HEK293T (cell line): ENCODE measurements at regions not wholly inside any gene's neighbourhood (a gene's known extent, or its start where the extent isn't known, plus 50 kb on each side); places are given as distances from the start of the nearest gene placed in this dataset.
"Not testable (repeated sequence)": the region's sequence is repeated elsewhere in the genome, so short reads cannot be mapped to it uniquely, and the experiment has no call there.

ENCODE experiments used
- CTCF ChIA-PET: fragments of 350-600 bp; formaldehyde crosslinking; extraction: SDS; loops from one replicate; lab custom pipeline; 2021; ENCODE audit warnings: antibody characterized with exemption, inconsistent platforms; lab: Yijun Ruan, JAX
- POLR2A ChIA-PET: fragments of 350-600 bp; formaldehyde crosslinking; extraction: SDS; loops from one replicate; lab custom pipeline; 2020; ENCODE audit warnings: antibody characterized with exemption, inconsistent platforms; lab: Yijun Ruan, JAX
- DNase-seq: peaks from one replicate; pipeline ENCODE4 v3.0.0; 2012; ENCODE audit warnings: mixed read lengths; ENCODE audit errors: extremely low spot score

DNA sequence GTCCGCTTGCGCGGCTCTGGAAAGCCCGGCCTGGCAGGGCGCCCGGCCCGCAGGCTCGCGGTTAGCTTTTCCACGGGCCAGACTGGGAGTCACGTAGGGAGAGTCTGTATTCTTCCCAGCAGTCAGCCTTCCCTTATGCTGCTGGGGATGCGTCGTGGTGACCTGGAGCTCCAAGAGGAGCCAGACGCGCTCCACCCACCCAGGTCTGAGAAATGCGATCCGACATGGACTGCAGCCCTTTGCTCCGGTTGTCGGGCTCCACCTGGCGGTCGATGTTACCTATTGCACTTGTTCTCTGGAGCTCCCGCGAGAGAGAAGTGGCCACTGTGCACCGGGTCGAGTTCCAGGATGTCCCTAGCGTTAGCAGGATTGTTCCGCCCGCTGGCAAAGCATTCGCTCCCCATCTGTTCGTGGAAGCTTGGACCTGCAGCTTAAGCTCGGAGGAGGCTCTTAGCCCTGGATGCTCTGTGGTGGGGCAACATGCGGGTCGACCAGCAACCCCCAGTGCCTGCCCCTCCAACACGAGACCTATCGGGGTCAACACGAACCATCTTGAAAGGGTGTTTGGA, 367.4 kb downstream of the SPATA31A6 start:
- DNase-seq, CTCF ChIA-PET, POLR2A ChIA-PET: not testable (repeated sequence)

DNA sequence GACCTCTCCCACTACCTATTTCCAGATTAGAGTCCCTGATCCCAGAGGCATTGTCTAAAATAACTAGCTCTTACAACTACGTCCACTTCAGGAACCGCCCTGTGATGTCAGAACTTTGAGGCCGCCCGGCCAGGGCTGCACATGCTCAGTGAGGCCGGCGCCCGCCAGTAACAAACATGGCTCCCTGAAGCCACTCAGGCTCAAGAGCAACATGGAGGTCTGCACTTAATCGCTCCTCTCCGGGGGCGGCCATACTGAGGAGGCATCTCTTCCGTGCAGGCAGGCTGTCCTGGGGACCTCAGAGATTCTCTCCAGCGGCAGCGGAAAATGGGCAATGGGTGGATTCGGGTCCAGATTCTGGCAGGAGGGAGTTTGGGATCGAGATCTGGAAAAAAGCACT, 385.1 kb downstream of the SPATA31A6 start:
- DNase-seq, CTCF ChIA-PET, POLR2A ChIA-PET: not testable (repeated sequence)

DNA sequence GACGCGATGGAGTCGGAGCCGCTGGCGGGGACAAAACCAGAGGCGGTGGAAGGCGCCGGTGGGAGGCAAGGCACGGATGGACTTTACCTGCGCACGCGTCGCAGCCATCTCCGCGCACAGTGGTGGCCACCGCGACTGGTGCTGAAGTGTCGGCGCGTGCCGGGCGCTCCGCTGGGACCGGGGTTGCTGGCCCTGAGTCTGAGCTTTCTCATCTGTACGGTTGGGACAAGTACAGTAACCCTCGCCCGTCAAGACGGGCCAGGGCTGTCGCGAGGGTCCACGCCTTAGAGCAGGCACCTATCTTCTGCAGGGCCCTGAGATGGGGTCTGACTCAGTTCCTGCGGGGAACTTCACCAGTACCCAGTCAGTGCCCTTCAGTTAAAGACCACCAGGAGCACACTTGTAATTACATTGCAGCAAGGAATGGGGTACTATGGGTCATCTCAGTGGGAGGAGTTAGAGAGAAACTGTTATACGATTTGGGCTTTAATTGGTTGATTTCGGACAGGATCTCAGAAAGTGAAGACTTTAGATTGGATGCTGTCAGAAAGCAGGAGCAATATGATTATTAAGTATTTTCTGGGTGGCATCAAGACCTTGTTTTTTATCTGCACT, 385.6 kb downstream of the SPATA31A6 start:
- POLR2A ChIA-PET, DNase-seq, CTCF ChIA-PET: not testable (repeated sequence)

DNA sequence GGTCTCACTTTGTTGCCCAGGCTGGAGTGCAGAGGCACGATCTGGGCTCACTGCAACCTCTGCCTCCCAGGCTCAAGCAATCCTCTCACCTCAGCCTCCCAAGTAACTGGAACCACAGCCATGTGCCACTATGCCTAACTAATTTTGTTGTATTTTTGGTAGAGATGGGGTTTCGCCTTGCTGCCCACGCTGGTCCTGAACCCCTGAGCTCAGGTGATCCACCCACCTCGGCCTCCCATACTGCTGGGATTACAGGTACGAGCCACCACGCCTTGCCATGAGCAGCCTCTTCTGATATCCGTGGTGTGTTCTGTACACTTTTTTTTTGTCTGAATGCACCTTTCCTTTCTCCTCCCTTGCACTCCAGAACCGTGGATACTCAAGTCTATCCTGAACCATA, 394.4 kb downstream of the SPATA31A6 start:
- CTCF ChIA-PET, POLR2A ChIA-PET, DNase-seq: not testable (repeated sequence)
